K562 (cell line): ENCODE measurements at regions not wholly inside any gene's neighbourhood (a gene's known extent, or its start where the extent isn't known, plus 50 kb on each side); places are given as distances from the start of the nearest gene placed in this dataset.

Source experiments
- CCAR2 ChIP-seq: fragments of 200-400 bp; formaldehyde crosslinking; IDR thresholded peaks from 2 replicates; pipeline ENCODE4 v1.6.1; 2017; ENCODE audit warnings: mild to moderate bottlenecking, low read depth, low read length
- CTCF ChIP-seq, 3 experiments: IDR thresholded peaks in 2 of 3; conservative IDR thresholded peaks in 1 of 3; 2 replicates each; pipeline ENCODE4 v1.5.1; 2011 to 2012; ENCODE audit warnings: low read length in 3 of 3, mild to moderate bottlenecking in 3 of 3, control low read depth in 2 of 3, improper control_type of control experiment in 1 of 3, inconsistent platforms in 1 of 3, low read depth in 1 of 3, mixed read lengths in 1 of 3, moderate library complexity in 1 of 3; ENCODE audit not compliant: insufficient read depth in 2 of 3
- EGR1 ChIP-seq: fragments of 450-650 bp; conservative IDR thresholded peaks from 2 replicates; pipeline ENCODE4 v1.6.1; 2017; ENCODE audit warnings: mild to moderate bottlenecking
- EZH2 ChIP-seq: IDR thresholded peaks from 2 replicates; pipeline ENCODE4 v1.6.1; 2012; ENCODE audit warnings: low read depth, mild to moderate bottlenecking, inconsistent platforms, low read length, borderline replicate concordance
- IRF2 ChIP-seq: sonication (generic); formaldehyde crosslinking; IDR thresholded peaks from 2 replicates; pipeline ENCODE4 v1.8.1; 2022; ENCODE audit warnings: mild to moderate bottlenecking, missing genetic modification reagents
- RAD51 ChIP-seq: fragments of 450-650 bp; IDR thresholded peaks from 2 replicates; pipeline ENCODE4 v1.7.1; 2016; ENCODE audit warnings: low read depth, mild to moderate bottlenecking, borderline replicate concordance
- REST ChIP-seq, 2 experiments: fragments of 450-650 bp; formaldehyde crosslinking in 1 of 2; IDR thresholded peaks; 2 replicates each; pipeline versions ENCODE4 v1.4.0 to v1.6.1; 2014 to 2020; ENCODE audit warnings: mild to moderate bottlenecking in 2 of 2, borderline replicate concordance in 1 of 2, low read depth in 1 of 2
- SAP30 ChIP-seq: fragments of 200-600 bp; sonication (generic); IDR thresholded peaks from 2 replicates; pipeline ENCODE4 v1.6.1; 2012; ENCODE audit warnings: borderline replicate concordance, low read depth, mild to moderate bottlenecking, moderate library complexity, low read length, control low read depth, inconsistent platforms; ENCODE audit not compliant: insufficient read depth, poor library complexity, severe bottlenecking
- ZNF121 ChIP-seq: sonication (generic); formaldehyde crosslinking; conservative IDR thresholded peaks from 2 replicates; pipeline ENCODE4 v1.8.0; 2022; ENCODE audit warnings: missing genetic modification reagents
- ZNF586 ChIP-seq: fragments of 450-650 bp; formaldehyde crosslinking; conservative IDR thresholded peaks from 2 replicates; pipeline ENCODE4 v1.4.0; 2020; ENCODE audit warnings: mild to moderate bottlenecking, moderate library complexity
- ZNF592 ChIP-seq: fragments of 450-650 bp; IDR thresholded peaks from 2 replicates; pipeline ENCODE4 v1.6.1; 2017; ENCODE audit warnings: antibody characterized with exemption, mild to moderate bottlenecking
- ZNF77 ChIP-seq: fragments of 250-450 bp; sonication (Bioruptor Pico); IDR thresholded peaks from 2 replicates; pipeline ENCODE4 v1.5.0; 2020

GRCh38 chr1:103250441-103250861 lies 142.1 kb upstream of the COL11A1 start:
- TF ChIP-seq CTCF (IDR thresholded peaks at IDR 0.05 in 2 of 3, conservative IDR thresholded peaks at IDR 0.05 in 1 of 3; ENCODE audit: insufficient read depth in 2 of 3, low read depth in 1 of 3, low read length in 3 of 3) (no peak), ZNF121 (CRISPR knock-in tag) (no peak), IRF2 (CRISPR knock-in tag) (no peak), RAD51 (no peak), SAP30 (no peak), CCAR2 (no peak), REST (IDR thresholded peaks at IDR 0.05; ENCODE audit: borderline replicate concordance) (no peak), REST (CRISPR knock-in tag; IDR thresholded peaks at IDR 0.05; ENCODE audit: low read depth) (no peak), EGR1 (no peak), ZNF586 (CRISPR knock-in tag) (no peak), ZNF592 (no peak), EZH2 (no peak), ZNF77 (CRISPR knock-in tag) (no peak)
